ENCODE measurements at regions not wholly inside any gene's neighbourhood (a gene's known extent, or its start where the extent isn't known, plus 50 kb on each side); places are given as distances from the start of the nearest gene placed in this dataset.
"Not testable (repeated sequence)": the region's sequence is repeated elsewhere in the genome, so short reads cannot be mapped to it uniquely, and the experiment has no call there.

- DNase-seq = no peak
These were observed 112.0 kb downstream of the UTRN start for GRCh38 chr6:144397141-144397540.

- DNase-seq = no peak
These were observed 115.2 kb downstream of the UTRN start for GRCh38 chr6:144400321-144400720.

GRCh38 chr6:144401736-144402733 lies 116.9 kb downstream of the UTRN start:
- no peak for DNase-seq

- no peak for DNase-seq
These were observed 117.6 kb downstream of the UTRN start for GRCh38 chr6:144402750-144403149.

- DNase-seq = no peak
These were observed 120.0 kb downstream of the UTRN start for GRCh38 chr6:144405163-144405562.

- no peak for DNase-seq
These were observed 121.7 kb downstream of the UTRN start for GRCh38 chr6:144406796-144407195.

GRCh38 chr6:144408161-144408560 lies 123.0 kb downstream of the UTRN start:
- DNase-seq = no peak

- no peak for DNase-seq
These were observed 124.9 kb downstream of the UTRN start for GRCh38 chr6:144410059-144410458.

GRCh38 chr6:144410574-144410973 lies 125.4 kb downstream of the UTRN start:
- not testable (repeated sequence) for DNase-seq

- no peak for DNase-seq
These were observed 126.5 kb downstream of the UTRN start for GRCh38 chr6:144411531-144412165.

GRCh38 chr6:144413418-144413817 lies 128.3 kb downstream of the UTRN start:
- DNase-seq = no peak

GRCh38 chr6:144415014-144415413 lies 129.9 kb downstream of the UTRN start:
- no peak for DNase-seq

GRCh38 chr6:144415835-144416237 lies 130.7 kb downstream of the UTRN start:
- DNase-seq = no peak

GRCh38 chr6:144416244-144416643 lies 131.1 kb downstream of the UTRN start:
- no peak for DNase-seq

- no peak for DNase-seq
These were observed 131.6 kb downstream of the UTRN start for GRCh38 chr6:144416773-144417172.

GRCh38 chr6:144417681-144418080 lies 132.5 kb downstream of the UTRN start:
- DNase-seq = no peak

- DNase-seq = no peak
These were observed 133.9 kb downstream of the UTRN start for GRCh38 chr6:144418959-144419545.

- no peak for DNase-seq
These were observed 138.0 kb downstream of the UTRN start for GRCh38 chr6:144423167-144423566.

- DNase-seq = no peak
These were observed 144.6 kb downstream of the UTRN start for GRCh38 chr6:144429753-144430152.

GRCh38 chr6:144433446-144433845 lies 148.3 kb downstream of the UTRN start:
- DNase-seq = not testable (repeated sequence)

GRCh38 chr6:144434308-144434990 lies 149.3 kb downstream of the UTRN start:
- DNase-seq = no peak

- no peak for DNase-seq
These were observed 150.7 kb downstream of the UTRN start for GRCh38 chr6:144435602-144436426.

All from stimulated activated CD4-positive, alpha-beta T cell treated with anti-CD3 and anti-CD28 coated beads, Interleukin-12 subunit alpha, Interleukin-12 subunit beta, amount 100 ng/mL, for 4 hours (primary cell).